Activated B cell treated with CpG ODN at 0.5 μM for 24 hours (primary cell): ENCODE measurements at regions not wholly inside any gene's neighbourhood (a gene's known extent, or its start where the extent isn't known, plus 50 kb on each side); places are given as distances from the start of the nearest gene placed in this dataset.

Experiments
- ATAC-seq: fragments of 200-7000 bp; cut with Tn5 transposase; one replicate; pipeline ENCODE4 v1.10.0; 2021; ENCODE audit warnings: low read depth, mild to moderate bottlenecking, moderate library complexity
- CTCF ChIA-PET: fragments of 350-600 bp; sonication (Branson Sonifier 250); formaldehyde crosslinking; loops from one replicate; lab custom pipeline; 2021; ENCODE audit warnings: antibody characterized with exemption; lab: Charles Lee
- POLR2A ChIA-PET: fragments of 350-600 bp; sonication (Branson Sonifier 250); formaldehyde crosslinking; loops from one replicate; lab custom pipeline; 2021; ENCODE audit warnings: antibody characterized with exemption; lab: Charles Lee
- DNase-seq: peaks from one replicate; pipeline ENCODE4 v3.0.0; 2022
- H3K27ac Mint-ChIP-seq: one replicate; pipeline ENCODE4 v1.8.0; 2020; ENCODE audit warnings: mixed read lengths
- H3K27me3 Mint-ChIP-seq: one replicate; pipeline ENCODE4 v1.8.0; 2021; ENCODE audit warnings: mixed read lengths
- H3K36me3 Mint-ChIP-seq: one replicate; pipeline ENCODE4 v1.8.0; 2021; ENCODE audit warnings: low read depth, mixed read lengths
- H3K4me1 Mint-ChIP-seq: one replicate; pipeline ENCODE4 v1.8.0; 2021; ENCODE audit warnings: mixed read lengths
- H3K4me3 Mint-ChIP-seq: one replicate; pipeline ENCODE4 v1.8.0; 2020; ENCODE audit warnings: mild to moderate bottlenecking, mixed read lengths
- H3K9me3 Mint-ChIP-seq: one replicate; pipeline ENCODE4 v1.8.0; 2020; ENCODE audit warnings: mixed read lengths
- CTCF ChIP-seq: fragments of 200-600 bp; IDR thresholded peaks from one replicate; pipeline ENCODE4 v1.8.0; 2022; ENCODE audit warnings: antibody characterized with exemption, mild to moderate bottlenecking
- intact Hi-C: fragments of 100-400 bp; cut with micrococcal nuclease; formaldehyde crosslinking; loops from one replicate; pipeline ENCODE4 v1.15.1; 2024

- intact Hi-C loops: no loop called here
- H3K27me3 Mint-ChIP-seq: peaks cover 18% of the 10 kb centered on the region
- POLR2A ChIA-PET: no interaction called here
Measured at GRCh38 chr17:72578817-72579470, 458.1 kb downstream of the SOX9 start.

GRCh38 chr17:72579990-72580320, 459.1 kb downstream of the SOX9 start:
- no peaks in the 10 kb centered on the region for H3K4me1 Mint-ChIP-seq
- CTCF ChIA-PET: no interaction called here
- no peaks in the 10 kb centered on the region for H3K9me3 Mint-ChIP-seq
- DNase-seq (no peak), ATAC-seq (no peak)
- H3K4me3 Mint-ChIP-seq: no peak overlapping the region
- no peaks in the 10 kb centered on the region for H3K36me3 Mint-ChIP-seq
- POLR2A ChIA-PET: no interaction called here
- intact Hi-C loops: no loop called here
- H3K27ac Mint-ChIP-seq: no peak overlapping the region
- H3K27me3 Mint-ChIP-seq: peaks cover 10% of the 10 kb centered on the region
- TF ChIP-seq CTCF: no peak

More at GRCh38 chr17:72578817-72579470, 458.1 kb downstream of the SOX9 start:
- H3K36me3 Mint-ChIP-seq: no peaks in the 10 kb centered on the region
- no peak overlapping the region for H3K27ac Mint-ChIP-seq
- no peak for TF ChIP-seq CTCF
- no peak overlapping the region for H3K4me3 Mint-ChIP-seq
- CTCF ChIA-PET: no interaction called here
- H3K9me3 Mint-ChIP-seq: no peaks in the 10 kb centered on the region
- H3K4me1 Mint-ChIP-seq: no peaks in the 10 kb centered on the region
- DNase-seq (no peak), ATAC-seq (no peak)

GRCh38 chr17:72580321-72581127, 459.7 kb downstream of the SOX9 start:
- POLR2A ChIA-PET: no interaction called here
- Mint-ChIP-seq H3K4me3 (no peak overlapping the region), H3K27me3 (peaks cover 10% of the 10 kb centered on the region), H3K27ac (no peak overlapping the region), H3K36me3 (no peaks in the 10 kb centered on the region), H3K9me3 (no peaks in the 10 kb centered on the region), H3K4me1 (no peaks in the 10 kb centered on the region)
- ATAC-seq (no peak), DNase-seq (no peak)
- TF ChIP-seq CTCF: no peak
- CTCF ChIA-PET: no interaction called here
- intact Hi-C loops: no loop called here

GRCh38 chr17:72587156-72587555, 466.3 kb downstream of the SOX9 start:
- H3K27me3 Mint-ChIP-seq: peaks cover 29% of the 10 kb centered on the region
- no peaks in the 10 kb centered on the region for H3K36me3 Mint-ChIP-seq
- H3K9me3 Mint-ChIP-seq: no peaks in the 10 kb centered on the region
- peaks cover 13% of the 10 kb centered on the region for H3K4me1 Mint-ChIP-seq
- no peak for DNase-seq
- no peak overlapping the region for H3K4me3 Mint-ChIP-seq
- TF ChIP-seq CTCF: no peak
- ATAC-seq: no peak
- H3K27ac Mint-ChIP-seq: no peak overlapping the region
- intact Hi-C loops: no loop called here
- CTCF ChIA-PET: no interaction called here
- POLR2A ChIA-PET: no interaction called here

GRCh38 chr17:72587773-72588511, 467.1 kb downstream of the SOX9 start:
- DNase-seq (no peak), ATAC-seq (no peak)
- intact Hi-C loops: no loop called here
- H3K27me3 Mint-ChIP-seq: peaks cover 29% of the 10 kb centered on the region
- no peak overlapping the region for H3K4me3 Mint-ChIP-seq
- H3K9me3 Mint-ChIP-seq: no peaks in the 10 kb centered on the region
- H3K4me1 Mint-ChIP-seq: peaks cover 15% of the 10 kb centered on the region
- H3K27ac Mint-ChIP-seq: no peak overlapping the region
- no peaks in the 10 kb centered on the region for H3K36me3 Mint-ChIP-seq
- ChIA-PET CTCF (no interaction called here), POLR2A (no interaction called here)
- TF ChIP-seq CTCF: no peak
